KMS-11 (cell line): ENCODE measurements at regions not wholly inside any gene's neighbourhood (a gene's known extent, or its start where the extent isn't known, plus 50 kb on each side); places are given as distances from the start of the nearest gene placed in this dataset.

Experiments used
- H2AFZ ChIP-seq: fragments of 200-600 bp; sonication (generic); 2 replicates; pipeline ENCODE4 v1.6.1; 2016; ENCODE audit warnings: antibody characterized with exemption, mixed run types, low read depth
- H3K27ac ChIP-seq: fragments of 200-600 bp; sonication (generic); 2 replicates; pipeline ENCODE4 v1.6.1; 2016; ENCODE audit warnings: mild to moderate bottlenecking, mixed run types
- H3K27me3 ChIP-seq: fragments of 200-600 bp; sonication (generic); 2 replicates; pipeline ENCODE4 v1.6.1; 2017; ENCODE audit warnings: mild to moderate bottlenecking, low read depth, mixed run types, moderate library complexity; ENCODE audit not compliant: insufficient read depth
- H3K36me3 ChIP-seq: fragments of 200-600 bp; sonication (generic); 2 replicates; pipeline ENCODE4 v1.6.1; 2017; ENCODE audit warnings: mild to moderate bottlenecking, mixed run types; ENCODE audit not compliant: insufficient read depth
- H3K4me1 ChIP-seq: fragments of 200-600 bp; sonication (generic); 2 replicates; pipeline ENCODE4 v1.6.1; 2016; ENCODE audit warnings: mild to moderate bottlenecking, low read depth, mixed run types; ENCODE audit not compliant: poor library complexity, severe bottlenecking
- H3K4me2 ChIP-seq: fragments of 200-600 bp; sonication (generic); 2 replicates; pipeline ENCODE4 v1.7.0; 2016; ENCODE audit warnings: mild to moderate bottlenecking, mixed run types
- H3K4me3 ChIP-seq: fragments of 200-600 bp; sonication (generic); IDR thresholded peaks from 2 replicates; pipeline ENCODE4 v1.6.1; 2017; ENCODE audit warnings: low read depth, low read length, mixed read lengths; ENCODE audit not compliant: insufficient read depth
- H3K79me2 ChIP-seq: fragments of 200-600 bp; sonication (generic); 2 replicates; pipeline ENCODE4 v1.6.1; 2016; ENCODE audit warnings: low read depth, mixed run types; ENCODE audit not compliant: insufficient read depth
- H3K9ac ChIP-seq: fragments of 200-600 bp; sonication (generic); 2 replicates; pipeline ENCODE4 v1.6.1; 2016; ENCODE audit warnings: mild to moderate bottlenecking, mixed run types
- H4K20me1 ChIP-seq: fragments of 200-600 bp; sonication (generic); 2 replicates; pipeline ENCODE4 v1.6.1; 2016; ENCODE audit warnings: mild to moderate bottlenecking, mixed run types; ENCODE audit not compliant: insufficient read depth
- TF ChIP-seq, protein P1 (sequence below): fragments of 200-600 bp; sonication (generic); conservative IDR thresholded peaks from 2 replicates; pipeline ENCODE4 v1.6.1; 2017; ENCODE audit warnings: low read depth, mild to moderate bottlenecking, antibody characterized with exemption, low read length, moderate library complexity, mixed read lengths

DNA sequence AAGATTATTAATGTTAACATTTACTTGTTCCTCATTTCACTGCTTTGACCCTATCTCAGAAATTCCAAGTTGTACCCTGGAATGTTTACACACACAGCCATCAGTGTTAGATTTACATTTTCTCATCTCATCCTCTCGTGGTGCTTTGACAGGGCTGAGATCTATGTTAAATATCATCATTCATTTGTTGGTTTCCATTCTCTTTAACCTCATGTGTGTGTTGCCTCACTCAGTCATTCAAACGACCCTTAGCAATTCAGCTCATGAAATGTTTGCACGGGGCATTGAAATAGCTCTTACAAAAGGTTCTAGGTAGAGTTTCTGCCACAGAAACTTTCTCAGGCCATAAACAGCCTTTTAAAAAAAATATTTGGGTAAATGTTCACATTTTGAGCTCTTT is 369.6 kb upstream of the MAF start:
- TF ChIP-seq, protein P1, sequence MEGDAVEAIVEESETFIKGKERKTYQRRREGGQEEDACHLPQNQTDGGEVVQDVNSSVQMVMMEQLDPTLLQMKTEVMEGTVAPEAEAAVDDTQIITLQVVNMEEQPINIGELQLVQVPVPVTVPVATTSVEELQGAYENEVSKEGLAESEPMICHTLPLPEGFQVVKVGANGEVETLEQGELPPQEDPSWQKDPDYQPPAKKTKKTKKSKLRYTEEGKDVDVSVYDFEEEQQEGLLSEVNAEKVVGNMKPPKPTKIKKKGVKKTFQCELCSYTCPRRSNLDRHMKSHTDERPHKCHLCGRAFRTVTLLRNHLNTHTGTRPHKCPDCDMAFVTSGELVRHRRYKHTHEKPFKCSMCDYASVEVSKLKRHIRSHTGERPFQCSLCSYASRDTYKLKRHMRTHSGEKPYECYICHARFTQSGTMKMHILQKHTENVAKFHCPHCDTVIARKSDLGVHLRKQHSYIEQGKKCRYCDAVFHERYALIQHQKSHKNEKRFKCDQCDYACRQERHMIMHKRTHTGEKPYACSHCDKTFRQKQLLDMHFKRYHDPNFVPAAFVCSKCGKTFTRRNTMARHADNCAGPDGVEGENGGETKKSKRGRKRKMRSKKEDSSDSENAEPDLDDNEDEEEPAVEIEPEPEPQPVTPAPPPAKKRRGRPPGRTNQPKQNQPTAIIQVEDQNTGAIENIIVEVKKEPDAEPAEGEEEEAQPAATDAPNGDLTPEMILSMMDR: no peak
- Histone ChIP-seq H2AFZ (no peak overlapping the region), H3K36me3 (no peaks in the 10 kb centered on the region), H4K20me1 (no peaks in the 10 kb centered on the region), H3K4me2 (no peak overlapping the region), H3K27me3 (no peaks in the 10 kb centered on the region), H3K9ac (no peak overlapping the region), H3K79me2 (no peaks in the 10 kb centered on the region), H3K4me3 (no peak overlapping the region), H3K27ac (no peak overlapping the region), H3K4me1 (peaks cover 10% of the 10 kb centered on the region)

DNA sequence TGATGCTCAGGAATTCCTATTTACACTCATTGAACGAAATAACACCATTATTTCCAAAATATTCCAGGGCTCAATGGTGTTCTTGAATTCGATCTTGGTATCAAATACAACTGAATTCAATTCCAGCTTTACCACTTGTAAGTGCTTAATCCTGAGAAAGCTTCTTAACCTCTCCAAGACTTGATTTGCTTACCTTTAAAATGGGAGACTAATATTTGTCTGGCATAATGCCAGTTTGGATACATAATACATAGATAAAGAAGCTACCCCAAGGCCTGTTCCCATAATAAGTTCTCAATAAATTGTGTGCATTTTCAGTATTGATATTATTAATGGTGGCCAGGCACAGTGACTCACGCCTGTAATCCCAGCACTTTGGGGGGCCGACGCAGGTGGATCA is 368.9 kb upstream of the MAF start:
- peaks cover 10% of the 10 kb centered on the region for H3K4me1 ChIP-seq
- H3K9ac ChIP-seq: no peak overlapping the region
- no peaks in the 10 kb centered on the region for H3K79me2 ChIP-seq
- H3K36me3 ChIP-seq: no peaks in the 10 kb centered on the region
- TF ChIP-seq, protein P1: no peak
- H3K27ac ChIP-seq: no peak overlapping the region
- no peaks in the 10 kb centered on the region for H3K27me3 ChIP-seq
- no peak overlapping the region for H3K4me2 ChIP-seq
- no peaks in the 10 kb centered on the region for H4K20me1 ChIP-seq
- H2AFZ ChIP-seq: no peak overlapping the region
- H3K4me3 ChIP-seq: no peak overlapping the region

DNA sequence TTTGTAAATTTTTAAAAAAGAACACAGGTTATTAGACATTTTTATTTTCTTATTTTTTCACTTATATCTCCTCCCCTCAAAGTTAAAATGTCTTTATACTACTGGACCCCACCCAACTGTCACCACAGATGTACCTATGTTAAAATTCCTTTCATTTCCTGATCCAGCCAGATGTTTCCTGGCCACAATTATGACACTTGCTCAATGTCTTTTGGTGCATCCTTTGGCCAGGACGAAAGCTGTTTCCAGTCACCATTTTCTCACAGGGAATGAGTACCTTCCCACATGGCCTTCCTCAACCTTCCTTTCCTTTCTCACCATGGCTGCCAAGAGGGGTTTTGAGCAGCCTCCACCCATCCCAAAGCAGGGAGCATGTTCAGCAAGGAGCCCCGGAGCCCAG is 365.7 kb upstream of the MAF start:
- no peaks in the 10 kb centered on the region for H3K4me1 ChIP-seq
- H3K27ac ChIP-seq: no peak overlapping the region
- H3K4me3 ChIP-seq: no peak overlapping the region
- H2AFZ ChIP-seq: no peak overlapping the region
- H3K27me3 ChIP-seq: no peaks in the 10 kb centered on the region
- TF ChIP-seq, protein P1: no peak
- H3K9ac ChIP-seq: no peak overlapping the region
- H3K4me2 ChIP-seq: no peak overlapping the region
- H3K36me3 ChIP-seq: no peaks in the 10 kb centered on the region
- no peaks in the 10 kb centered on the region for H4K20me1 ChIP-seq
- H3K79me2 ChIP-seq: no peaks in the 10 kb centered on the region

- Histone ChIP-seq H3K4me1 (no peaks in the 10 kb centered on the region), H3K4me3 (no peak overlapping the region), H3K4me2 (no peak overlapping the region), H3K79me2 (no peaks in the 10 kb centered on the region), H3K36me3 (no peaks in the 10 kb centered on the region), H3K27ac (no peak overlapping the region), H3K27me3 (no peaks in the 10 kb centered on the region), H2AFZ (no peak overlapping the region), H3K9ac (no peak overlapping the region), H4K20me1 (no peaks in the 10 kb centered on the region)
- TF ChIP-seq, protein P1: no peak
Measured at GRCh38 chr16:79965718-79966117, 365.2 kb upstream of the MAF start.

- Histone ChIP-seq H3K27ac (no peak overlapping the region), H3K4me1 (no peaks in the 10 kb centered on the region), H2AFZ (no peak overlapping the region), H3K9ac (no peak overlapping the region), H3K4me2 (no peak overlapping the region), H3K27me3 (no peaks in the 10 kb centered on the region), H3K4me3 (no peak overlapping the region), H3K36me3 (no peaks in the 10 kb centered on the region), H3K79me2 (no peaks in the 10 kb centered on the region), H4K20me1 (no peaks in the 10 kb centered on the region)
- TF ChIP-seq, protein P1: no peak
Measured at GRCh38 chr16:79964104-79964503, 363.6 kb upstream of the MAF start.
